GM13976 (cell line): ENCODE measurements at regions not wholly inside any gene's neighbourhood (a gene's known extent, or its start where the extent isn't known, plus 50 kb on each side); places are given as distances from the start of the nearest gene placed in this dataset.

Experiments used
- DNase-seq: peaks from one replicate; pipeline ENCODE4 v3.0.0; 2012; ENCODE audit warnings: low spot score
- CTCF ChIP-seq: IDR thresholded peaks from 2 replicates; pipeline ENCODE4 v1.5.1; 2012; ENCODE audit warnings: borderline replicate concordance, mild to moderate bottlenecking; ENCODE audit not compliant: insufficient read depth; ENCODE audit errors: extremely low read depth, missing control alignments, control extremely low read depth
- in situ Hi-C: fragments of 300-500 bp; cut with MboI; formaldehyde crosslinking; loops from one replicate; pipeline ENCODE4 v1.12.0; 2022; ENCODE audit warnings: low sequenced_read_pairs, mixed read lengths, inconsistent platforms; ENCODE audit not compliant: unreplicated experiment

GRCh38 chr10:123269017-123269552 lies 114.9 kb downstream of the BUB3 start:
- no peak for TF ChIP-seq CTCF
- no peak for DNase-seq
- in situ Hi-C loops = no loop called here

- no peak for DNase-seq
- TF ChIP-seq CTCF = no peak
- in situ Hi-C loops = no loop called here
These were observed 115.5 kb downstream of the BUB3 start for GRCh38 chr10:123269675-123270074.

- in situ Hi-C loops = no loop called here
- TF ChIP-seq CTCF = no peak
- no peak for DNase-seq
These were observed 116.0 kb downstream of the BUB3 start for GRCh38 chr10:123270221-123270620.

- TF ChIP-seq CTCF = no peak
- in situ Hi-C loops = no loop called here
- DNase-seq = no peak
These were observed 116.6 kb downstream of the BUB3 start for GRCh38 chr10:123270806-123271205.

- no peak for DNase-seq
- no peak for TF ChIP-seq CTCF
- in situ Hi-C loops = no loop called here
These were observed 118.0 kb downstream of the BUB3 start for GRCh38 chr10:123272171-123272570.

- in situ Hi-C loops = no loop called here
- no peak for TF ChIP-seq CTCF
- DNase-seq = no peak
These were observed 120.3 kb downstream of the BUB3 start for GRCh38 chr10:123274306-123275135.

GRCh38 chr10:123275136-123275564 lies 120.9 kb downstream of the BUB3 start:
- no peak for DNase-seq
- TF ChIP-seq CTCF = no peak
- in situ Hi-C loops = no loop called here
